SK-N-SH treated with all-trans-retinoic acid at 6 μM for 48 hours (cell line): ENCODE measurements at regions not wholly inside any gene's neighbourhood (a gene's known extent, or its start where the extent isn't known, plus 50 kb on each side); places are given as distances from the start of the nearest gene placed in this dataset.

Experiments used
- ATAC-seq: fragments of 200-7000 bp; cut with Tn5 transposase; 3 replicates; pipeline ENCODE4 v1.9.1; 2020; ENCODE audit warnings: mild to moderate bottlenecking, moderate library complexity
- ARNTL ChIP-seq: fragments of 450-650 bp; formaldehyde crosslinking; IDR thresholded peaks from 2 replicates; pipeline ENCODE4 v1.5.0; 2020; ENCODE audit warnings: low read depth, mild to moderate bottlenecking, moderate library complexity, borderline replicate concordance
- BACH2 ChIP-seq: fragments of 250-450 bp; sonication (Bioruptor Pico); IDR thresholded peaks from 2 replicates; pipeline ENCODE4 v1.9.0; 2021; ENCODE audit warnings: mild to moderate bottlenecking, borderline replicate concordance
- CREB5 ChIP-seq: fragments of 250-450 bp; sonication (Bioruptor Pico); IDR thresholded peaks from 2 replicates; pipeline ENCODE4 v1.5.1; 2020; ENCODE audit warnings: low read depth, mild to moderate bottlenecking, moderate library complexity
- CSDC2 ChIP-seq: fragments of 250-450 bp; sonication (Bioruptor Pico); IDR thresholded peaks from 2 replicates; pipeline ENCODE4 v1.5.0; 2020; ENCODE audit warnings: mild to moderate bottlenecking, moderate library complexity
- ESRRG ChIP-seq: fragments of 250-450 bp; sonication (Bioruptor Pico); IDR thresholded peaks from 2 replicates; pipeline ENCODE4 v1.6.1; 2021; ENCODE audit warnings: mild to moderate bottlenecking
- GLIS3 ChIP-seq: fragments of 250-450 bp; sonication (Bioruptor Pico); IDR thresholded peaks from 2 replicates; pipeline ENCODE4 v1.5.0; 2020; ENCODE audit warnings: mild to moderate bottlenecking, moderate library complexity
- ISL1 ChIP-seq: fragments of 250-450 bp; sonication (Bioruptor Pico); IDR thresholded peaks from 2 replicates; pipeline ENCODE4 v2.1.2; 2022; ENCODE audit warnings: mild to moderate bottlenecking, moderate library complexity
- OSR1 ChIP-seq: fragments of 250-450 bp; sonication (Bioruptor Pico); IDR thresholded peaks from 2 replicates; pipeline ENCODE4 v1.8.0; 2022; ENCODE audit warnings: moderate library complexity, mild to moderate bottlenecking, inconsistent platforms
- POU6F1 ChIP-seq: fragments of 250-450 bp; sonication (Bioruptor Pico); IDR thresholded peaks from 2 replicates; pipeline ENCODE4 v1.8.0; 2021; ENCODE audit warnings: low read depth, mild to moderate bottlenecking, moderate library complexity, borderline replicate concordance
- PPARA ChIP-seq: fragments of 250-450 bp; sonication (Bioruptor Pico); IDR thresholded peaks from 2 replicates; pipeline ENCODE4 v1.5.0; 2020; ENCODE audit warnings: mild to moderate bottlenecking, borderline replicate concordance
- RARB ChIP-seq: fragments of 250-450 bp; sonication (Bioruptor Pico); IDR thresholded peaks from 2 replicates; pipeline ENCODE4 v1.8.0; 2021; ENCODE audit warnings: mild to moderate bottlenecking, moderate library complexity
- SNAI2 ChIP-seq: fragments of 250-450 bp; sonication (Bioruptor Pico); IDR thresholded peaks from 2 replicates; pipeline ENCODE4 v1.5.0; 2020; ENCODE audit warnings: mild to moderate bottlenecking, moderate library complexity
- TCF4 ChIP-seq: fragments of 250-450 bp; sonication (Bioruptor Pico); IDR thresholded peaks from 2 replicates; pipeline ENCODE4 v1.8.0; 2021; ENCODE audit warnings: mild to moderate bottlenecking, moderate library complexity, borderline replicate concordance
- TOX ChIP-seq: fragments of 250-450 bp; sonication (Bioruptor Pico); IDR thresholded peaks from 2 replicates; pipeline ENCODE4 v1.8.0; 2021; ENCODE audit warnings: mild to moderate bottlenecking, moderate library complexity, borderline replicate concordance
- ZC3H10 ChIP-seq: fragments of 250-450 bp; sonication (Bioruptor Pico); IDR thresholded peaks from 2 replicates; pipeline ENCODE4 v1.5.1; 2021; ENCODE audit warnings: mild to moderate bottlenecking, moderate library complexity
- ZFP30 ChIP-seq: fragments of 450-650 bp; formaldehyde crosslinking; IDR thresholded peaks from 2 replicates; pipeline ENCODE4 v1.5.0; 2022; ENCODE audit warnings: mild to moderate bottlenecking, moderate library complexity
- ZNF565 ChIP-seq: fragments of 450-650 bp; formaldehyde crosslinking; conservative IDR thresholded peaks from 2 replicates; pipeline ENCODE4 v1.5.0; 2020; ENCODE audit warnings: low read depth, mild to moderate bottlenecking, moderate library complexity
- ZNF70 ChIP-seq: fragments of 450-650 bp; formaldehyde crosslinking; IDR thresholded peaks from 2 replicates; pipeline ENCODE4 v1.5.0; 2020; ENCODE audit warnings: mild to moderate bottlenecking, moderate library complexity
- ZNF8 ChIP-seq: fragments of 450-650 bp; formaldehyde crosslinking; IDR thresholded peaks from 2 replicates; pipeline ENCODE4 v1.5.0; 2020; ENCODE audit warnings: mild to moderate bottlenecking, moderate library complexity
- TF ChIP-seq, protein P1 (sequence below): fragments of 250-450 bp; sonication (Bioruptor Pico); IDR thresholded peaks from 2 replicates; pipeline ENCODE4 v1.8.0; 2020; ENCODE audit warnings: mild to moderate bottlenecking, moderate library complexity, borderline replicate concordance
- TF ChIP-seq, protein P2 (sequence below): fragments of 250-450 bp; sonication (Bioruptor Pico); IDR thresholded peaks from 2 replicates; pipeline ENCODE4 v1.5.0; 2020; ENCODE audit warnings: mild to moderate bottlenecking, moderate library complexity
- TF ChIP-seq, protein P3 (sequence below): fragments of 250-450 bp; sonication (Bioruptor Pico); IDR thresholded peaks from 2 replicates; pipeline ENCODE4 v1.5.1; 2021; ENCODE audit warnings: mild to moderate bottlenecking, moderate library complexity

DNA sequence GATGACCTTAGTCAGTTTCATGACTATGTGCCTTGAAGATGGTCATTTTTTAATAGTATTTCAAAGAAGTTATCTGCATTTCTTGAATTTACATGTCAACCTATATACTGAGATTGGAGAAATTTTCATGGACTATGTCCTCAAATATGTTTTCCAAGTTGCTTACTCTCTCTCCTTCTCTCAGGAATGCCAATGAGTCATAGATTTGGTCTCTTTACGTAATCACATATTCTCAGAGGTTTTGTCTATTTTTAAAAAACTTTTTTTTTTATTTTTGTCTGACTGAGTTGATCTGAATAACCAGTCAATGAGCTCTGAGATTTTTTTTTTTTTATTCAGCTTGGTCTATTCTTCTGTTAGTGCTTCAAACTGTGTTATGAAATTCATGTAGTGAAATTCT is 374.7 kb upstream of the GRIN3A start (continued):
- TF ChIP-seq CREB5 (CRISPR knock-in tag) (no peak), RARB (CRISPR knock-in tag) (no peak), PPARA (CRISPR knock-in tag) (no peak)

DNA sequence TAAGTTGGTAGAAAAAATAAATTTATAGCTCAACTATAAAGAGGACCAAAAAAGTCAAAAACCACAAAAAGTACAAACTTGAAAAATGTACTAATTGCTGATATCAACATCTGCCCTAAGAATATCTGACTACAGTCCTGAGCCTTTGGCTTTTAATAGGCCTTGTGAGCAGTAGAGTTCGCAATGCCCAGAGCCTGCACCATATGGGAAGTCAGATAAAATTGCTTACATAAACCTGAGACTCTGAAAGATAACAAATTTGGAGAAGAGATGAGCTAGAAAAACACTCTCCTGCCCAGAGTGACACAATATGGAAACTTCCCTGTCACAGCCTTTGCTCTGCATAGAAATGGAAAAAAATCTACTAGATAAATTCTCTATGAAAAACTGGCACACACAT is 368.0 kb upstream of the GRIN3A start:
- ATAC-seq: no peak
- TF ChIP-seq ZNF565 (CRISPR knock-in tag) (no peak), PPARA (CRISPR knock-in tag) (no peak)

GRCh38 chr9:102101723-102102122 is 363.3 kb upstream of the GRIN3A start:
- ATAC-seq: no peak
- TF ChIP-seq ISL1 (CRISPR knock-in tag) (no peak), TCF4 (no peak), SNAI2 (CRISPR knock-in tag) (no peak), ZNF70 (CRISPR knock-in tag) (no peak), GLIS3 (CRISPR knock-in tag) (no peak), ESRRG (CRISPR knock-in tag) (no peak), OSR1 (no peak), PPARA (CRISPR knock-in tag) (no peak), CSDC2 (no peak), RARB (CRISPR knock-in tag) (no peak), ZNF8 (no peak), POU6F1 (CRISPR knock-in tag) (no peak), ZFP30 (CRISPR knock-in tag) (no peak), ARNTL (CRISPR knock-in tag) (no peak), BACH2 (no peak)
- TF ChIP-seq, protein P1, sequence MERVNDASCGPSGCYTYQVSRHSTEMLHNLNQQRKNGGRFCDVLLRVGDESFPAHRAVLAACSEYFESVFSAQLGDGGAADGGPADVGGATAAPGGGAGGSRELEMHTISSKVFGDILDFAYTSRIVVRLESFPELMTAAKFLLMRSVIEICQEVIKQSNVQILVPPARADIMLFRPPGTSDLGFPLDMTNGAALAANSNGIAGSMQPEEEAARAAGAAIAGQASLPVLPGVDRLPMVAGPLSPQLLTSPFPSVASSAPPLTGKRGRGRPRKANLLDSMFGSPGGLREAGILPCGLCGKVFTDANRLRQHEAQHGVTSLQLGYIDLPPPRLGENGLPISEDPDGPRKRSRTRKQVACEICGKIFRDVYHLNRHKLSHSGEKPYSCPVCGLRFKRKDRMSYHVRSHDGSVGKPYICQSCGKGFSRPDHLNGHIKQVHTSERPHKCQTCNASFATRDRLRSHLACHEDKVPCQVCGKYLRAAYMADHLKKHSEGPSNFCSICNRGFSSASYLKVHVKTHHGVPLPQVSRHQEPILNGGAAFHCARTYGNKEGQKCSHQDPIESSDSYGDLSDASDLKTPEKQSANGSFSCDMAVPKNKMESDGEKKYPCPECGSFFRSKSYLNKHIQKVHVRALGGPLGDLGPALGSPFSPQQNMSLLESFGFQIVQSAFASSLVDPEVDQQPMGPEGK: no peak
- TF ChIP-seq, protein P2, sequence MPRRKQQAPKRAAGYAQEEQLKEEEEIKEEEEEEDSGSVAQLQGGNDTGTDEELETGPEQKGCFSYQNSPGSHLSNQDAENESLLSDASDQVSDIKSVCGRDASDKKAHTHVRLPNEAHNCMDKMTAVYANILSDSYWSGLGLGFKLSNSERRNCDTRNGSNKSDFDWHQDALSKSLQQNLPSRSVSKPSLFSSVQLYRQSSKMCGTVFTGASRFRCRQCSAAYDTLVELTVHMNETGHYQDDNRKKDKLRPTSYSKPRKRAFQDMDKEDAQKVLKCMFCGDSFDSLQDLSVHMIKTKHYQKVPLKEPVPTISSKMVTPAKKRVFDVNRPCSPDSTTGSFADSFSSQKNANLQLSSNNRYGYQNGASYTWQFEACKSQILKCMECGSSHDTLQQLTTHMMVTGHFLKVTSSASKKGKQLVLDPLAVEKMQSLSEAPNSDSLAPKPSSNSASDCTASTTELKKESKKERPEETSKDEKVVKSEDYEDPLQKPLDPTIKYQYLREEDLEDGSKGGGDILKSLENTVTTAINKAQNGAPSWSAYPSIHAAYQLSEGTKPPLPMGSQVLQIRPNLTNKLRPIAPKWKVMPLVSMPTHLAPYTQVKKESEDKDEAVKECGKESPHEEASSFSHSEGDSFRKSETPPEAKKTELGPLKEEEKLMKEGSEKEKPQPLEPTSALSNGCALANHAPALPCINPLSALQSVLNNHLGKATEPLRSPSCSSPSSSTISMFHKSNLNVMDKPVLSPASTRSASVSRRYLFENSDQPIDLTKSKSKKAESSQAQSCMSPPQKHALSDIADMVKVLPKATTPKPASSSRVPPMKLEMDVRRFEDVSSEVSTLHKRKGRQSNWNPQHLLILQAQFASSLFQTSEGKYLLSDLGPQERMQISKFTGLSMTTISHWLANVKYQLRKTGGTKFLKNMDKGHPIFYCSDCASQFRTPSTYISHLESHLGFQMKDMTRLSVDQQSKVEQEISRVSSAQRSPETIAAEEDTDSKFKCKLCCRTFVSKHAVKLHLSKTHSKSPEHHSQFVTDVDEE (CRISPR knock-in tag): no peak

DNA sequence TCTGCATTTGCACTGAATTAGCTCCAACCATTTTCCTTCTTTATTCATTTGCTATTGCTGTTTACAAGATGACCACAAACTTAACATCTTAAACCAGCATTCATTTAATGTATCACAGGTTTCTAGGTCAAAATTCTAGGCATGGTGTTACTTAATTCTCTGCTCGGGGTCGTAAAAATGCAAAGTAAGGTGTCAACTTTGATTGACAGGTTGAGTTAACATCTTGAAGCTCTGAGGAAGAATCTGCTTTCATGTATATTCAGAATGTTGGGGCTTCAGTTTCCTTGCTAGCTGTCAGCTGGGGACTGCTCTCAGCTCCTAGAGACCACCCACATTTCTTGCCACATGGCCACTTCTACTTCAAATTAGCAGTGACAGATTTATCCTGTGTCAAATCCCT is 348.7 kb upstream of the GRIN3A start:
- no peak for ATAC-seq
- TF ChIP-seq OSR1 (no peak), ZC3H10 (CRISPR knock-in tag) (no peak), TOX (CRISPR knock-in tag) (no peak), GLIS3 (CRISPR knock-in tag) (no peak), CREB5 (CRISPR knock-in tag) (no peak), ZNF70 (CRISPR knock-in tag) (no peak), SNAI2 (CRISPR knock-in tag) (no peak), BACH2 (no peak), ARNTL (CRISPR knock-in tag) (no peak)
- TF ChIP-seq, protein P1: no peak
- TF ChIP-seq, protein P3, sequence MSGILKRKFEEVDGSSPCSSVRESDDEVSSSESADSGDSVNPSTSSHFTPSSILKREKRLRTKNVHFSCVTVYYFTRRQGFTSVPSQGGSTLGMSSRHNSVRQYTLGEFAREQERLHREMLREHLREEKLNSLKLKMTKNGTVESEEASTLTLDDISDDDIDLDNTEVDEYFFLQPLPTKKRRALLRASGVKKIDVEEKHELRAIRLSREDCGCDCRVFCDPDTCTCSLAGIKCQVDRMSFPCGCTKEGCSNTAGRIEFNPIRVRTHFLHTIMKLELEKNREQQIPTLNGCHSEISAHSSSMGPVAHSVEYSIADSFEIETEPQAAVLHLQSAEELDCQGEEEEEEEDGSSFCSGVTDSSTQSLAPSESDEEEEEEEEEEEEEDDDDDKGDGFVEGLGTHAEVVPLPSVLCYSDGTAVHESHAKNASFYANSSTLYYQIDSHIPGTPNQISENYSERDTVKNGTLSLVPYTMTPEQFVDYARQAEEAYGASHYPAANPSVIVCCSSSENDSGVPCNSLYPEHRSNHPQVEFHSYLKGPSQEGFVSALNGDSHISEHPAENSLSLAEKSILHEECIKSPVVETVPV: no peak
